ENCODE measurements at regions not wholly inside any gene's neighbourhood (a gene's known extent, or its start where the extent isn't known, plus 50 kb on each side); places are given as distances from the start of the nearest gene placed in this dataset.

DNA sequence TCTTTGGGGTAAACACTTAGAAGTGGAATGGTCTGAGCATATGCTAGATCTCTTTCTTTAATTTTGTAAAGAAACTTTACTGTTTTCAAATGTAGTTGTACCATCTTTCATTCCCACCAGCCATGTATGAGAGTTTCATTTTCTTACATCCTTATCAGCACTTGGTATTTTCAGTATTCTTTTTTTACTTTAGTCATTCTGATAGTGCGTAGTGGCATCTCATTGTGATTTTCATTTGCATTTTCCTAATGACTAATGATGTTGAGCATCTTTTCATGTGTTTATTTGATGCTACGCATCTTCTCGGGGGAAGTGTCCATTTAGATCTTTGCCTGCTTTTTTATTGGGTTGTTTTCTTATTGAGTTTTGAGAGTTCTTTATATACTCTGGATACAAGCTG, 71.3 kb upstream of the PRPS1 start:
- ATAC-seq: no peak
- intact Hi-C loops (cut with DNase I): no loop called here

DNA sequence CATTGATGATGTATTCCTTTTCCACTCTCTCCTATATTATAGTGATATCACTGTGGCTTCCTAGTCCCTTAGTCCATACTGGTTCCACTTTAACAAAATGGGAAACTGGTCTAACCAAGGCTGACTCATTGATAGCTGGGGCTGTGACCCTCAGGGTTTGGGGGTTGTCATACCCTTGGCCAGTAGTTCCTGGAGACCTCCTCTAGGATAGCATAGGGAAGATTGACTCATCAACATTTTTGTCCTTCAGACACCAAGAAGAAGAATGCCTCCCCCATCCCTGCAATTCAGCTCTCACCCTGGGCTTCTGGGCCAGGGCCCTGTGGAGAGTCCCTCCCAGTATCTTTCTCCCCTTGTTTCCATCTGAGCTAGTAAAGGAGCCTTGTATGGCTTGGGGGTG, 68.8 kb upstream of the PRPS1 start:
- no peak for DNase-seq (ENCODE audit: missing footprints)
- intact Hi-C loops (cut with DNase I): no loop called here
- ATAC-seq: no peak

More for the DNA sequence above, 71.3 kb upstream of the PRPS1 start:
- no peak for DNase-seq (ENCODE audit: missing footprints)

DNA sequence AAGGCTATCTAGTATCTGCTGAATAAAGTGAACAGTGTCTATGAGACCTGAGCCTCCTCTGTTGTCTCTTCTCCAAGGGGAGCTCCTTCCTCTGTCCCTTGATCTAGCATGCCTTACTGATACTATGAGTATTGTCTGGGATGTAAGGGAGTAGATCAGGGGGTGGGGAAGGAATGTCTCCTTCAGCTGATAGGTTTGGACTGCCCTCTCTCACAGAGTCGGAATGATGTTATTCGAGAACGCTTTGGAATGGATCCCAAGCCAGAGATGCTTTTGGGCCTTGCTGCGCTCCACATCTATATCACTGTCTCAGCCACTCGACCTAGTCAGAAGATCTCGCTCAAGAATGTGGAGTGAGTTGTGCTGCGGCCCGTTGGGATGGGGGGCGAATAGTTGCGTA, 68.3 kb upstream of the PRPS1 start:
- DNase-seq (ENCODE audit: missing footprints) (no peak), ATAC-seq (no peak)
- intact Hi-C loops (cut with DNase I): no loop called here

DNA sequence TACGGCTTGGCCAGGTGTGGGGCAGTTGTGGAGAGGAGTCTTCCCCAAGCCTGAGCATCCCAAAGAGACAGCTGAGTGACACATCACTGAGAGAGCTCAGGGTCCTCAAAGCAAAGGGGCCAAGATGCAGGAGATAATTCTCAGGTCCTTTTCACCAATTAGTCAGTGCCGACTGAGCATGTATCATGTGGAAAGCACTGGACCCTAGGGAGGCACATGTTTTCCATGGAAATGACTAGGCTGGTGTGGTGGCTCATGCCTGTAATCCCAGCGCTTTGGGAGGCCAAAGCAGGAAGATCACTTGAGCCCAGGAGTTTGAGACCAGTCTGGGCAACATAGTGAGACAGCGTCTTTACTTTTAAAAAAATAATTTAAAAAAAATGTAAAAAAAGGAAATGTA, 67.3 kb upstream of the PRPS1 start:
- no peak for ATAC-seq
- no peak for DNase-seq (ENCODE audit: missing footprints)
- intact Hi-C loops (cut with DNase I): no loop called here

DNA sequence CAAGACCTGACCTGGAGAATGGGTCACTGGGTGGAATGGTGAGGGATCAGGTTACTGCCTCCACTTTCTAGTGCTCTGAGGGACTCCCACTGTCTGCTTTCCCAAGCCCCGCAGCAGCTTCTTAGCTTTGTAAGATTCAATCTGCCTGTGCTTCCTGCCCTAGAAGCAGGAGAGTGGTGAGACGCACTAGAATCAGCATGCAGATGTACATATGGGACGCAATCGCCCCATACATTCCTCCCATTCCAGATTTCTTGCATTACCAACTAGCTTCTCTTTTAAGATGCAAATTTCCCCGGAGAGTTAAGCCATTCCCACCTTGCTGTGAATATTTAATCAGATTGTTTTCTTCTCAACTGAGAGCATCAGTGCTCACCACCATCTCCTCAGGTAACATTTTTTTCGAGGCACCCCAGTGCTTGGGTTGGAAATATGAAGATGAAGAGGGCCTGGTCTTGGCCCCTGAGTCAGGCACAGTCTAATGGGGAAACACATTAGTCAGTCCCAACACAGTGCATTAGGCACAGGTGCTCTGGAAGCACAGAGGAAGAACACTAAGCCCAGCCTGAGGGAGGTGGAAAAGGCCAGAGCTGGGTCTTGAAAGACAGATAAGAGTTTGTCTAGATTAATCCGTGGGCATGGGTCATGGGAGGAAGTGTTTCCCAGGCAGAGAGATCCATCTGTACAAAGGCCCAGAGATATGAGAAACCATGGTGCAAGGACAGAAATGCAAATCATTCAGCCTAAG, 66.7 kb upstream of the PRPS1 start:
- no peak for ATAC-seq
- intact Hi-C loops (cut with DNase I): no loop called here
- no peak for DNase-seq (ENCODE audit: missing footprints)

DNA sequence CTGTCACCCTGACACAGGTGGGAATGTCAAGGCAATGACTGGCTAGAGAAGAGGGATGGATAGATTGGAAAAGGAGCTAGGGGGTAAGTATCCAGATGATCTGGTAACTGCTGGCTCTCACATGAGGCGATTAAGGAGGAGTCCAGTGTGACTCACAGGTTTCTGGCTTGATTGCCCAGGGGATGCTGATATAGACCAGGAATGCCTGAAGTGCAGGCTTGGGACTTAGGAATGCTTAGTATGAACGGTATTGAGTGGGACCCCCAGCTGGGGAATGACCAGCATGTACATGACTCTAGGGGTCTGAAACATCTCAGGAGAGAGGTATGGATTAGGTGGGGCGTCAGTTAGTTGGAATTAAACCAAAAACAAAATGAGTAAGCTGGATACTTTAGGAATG, 65.8 kb upstream of the PRPS1 start:
- intact Hi-C loops (cut with DNase I): no loop called here
- ATAC-seq (no peak), DNase-seq (ENCODE audit: missing footprints) (no peak)

DNA sequence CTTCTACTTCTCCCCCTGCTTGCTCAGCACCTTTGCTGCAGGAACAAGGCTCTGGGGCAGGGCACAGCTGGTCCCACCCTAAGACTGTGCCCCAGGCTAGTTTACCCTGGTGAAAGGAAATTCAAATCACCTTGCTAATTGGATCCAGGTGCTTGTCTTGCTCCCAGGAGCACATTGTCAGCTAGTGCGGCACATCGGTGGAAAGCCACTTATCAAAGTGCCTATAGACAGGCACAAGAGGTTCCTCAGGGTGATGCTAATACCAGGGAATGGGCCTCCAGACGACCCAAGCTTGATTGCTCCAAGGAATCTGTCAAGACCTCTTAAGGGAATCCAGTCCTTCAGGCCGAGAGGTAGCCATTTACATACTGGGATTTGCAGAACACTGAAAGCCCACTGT, 64.5 kb upstream of the PRPS1 start:
- no peak for ATAC-seq
- intact Hi-C loops (cut with DNase I): no loop called here
- no peak for DNase-seq (ENCODE audit: missing footprints)

DNA sequence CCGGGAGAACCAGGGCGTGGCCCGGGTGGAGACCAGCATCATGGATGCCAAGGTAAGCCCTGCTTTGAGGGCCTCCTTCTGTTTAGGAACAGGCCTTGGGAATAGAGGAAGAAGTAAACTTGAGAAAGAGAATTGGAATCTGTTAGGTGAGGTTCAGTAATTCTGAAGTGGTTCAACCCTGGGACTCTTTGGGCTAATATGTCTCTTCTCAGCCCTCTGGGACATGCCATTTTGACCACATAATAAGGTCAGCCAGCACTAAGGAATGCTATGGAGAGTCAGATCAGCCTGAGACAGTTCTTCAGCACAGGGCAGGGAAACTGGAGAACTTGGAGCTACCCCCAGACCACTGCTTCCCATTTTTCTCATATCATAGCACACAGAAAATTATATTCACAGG, 63.3 kb upstream of the PRPS1 start:
- intact Hi-C loops (cut with DNase I): no loop called here
- DNase-seq (ENCODE audit: missing footprints): no peak
- no peak for ATAC-seq

DNA sequence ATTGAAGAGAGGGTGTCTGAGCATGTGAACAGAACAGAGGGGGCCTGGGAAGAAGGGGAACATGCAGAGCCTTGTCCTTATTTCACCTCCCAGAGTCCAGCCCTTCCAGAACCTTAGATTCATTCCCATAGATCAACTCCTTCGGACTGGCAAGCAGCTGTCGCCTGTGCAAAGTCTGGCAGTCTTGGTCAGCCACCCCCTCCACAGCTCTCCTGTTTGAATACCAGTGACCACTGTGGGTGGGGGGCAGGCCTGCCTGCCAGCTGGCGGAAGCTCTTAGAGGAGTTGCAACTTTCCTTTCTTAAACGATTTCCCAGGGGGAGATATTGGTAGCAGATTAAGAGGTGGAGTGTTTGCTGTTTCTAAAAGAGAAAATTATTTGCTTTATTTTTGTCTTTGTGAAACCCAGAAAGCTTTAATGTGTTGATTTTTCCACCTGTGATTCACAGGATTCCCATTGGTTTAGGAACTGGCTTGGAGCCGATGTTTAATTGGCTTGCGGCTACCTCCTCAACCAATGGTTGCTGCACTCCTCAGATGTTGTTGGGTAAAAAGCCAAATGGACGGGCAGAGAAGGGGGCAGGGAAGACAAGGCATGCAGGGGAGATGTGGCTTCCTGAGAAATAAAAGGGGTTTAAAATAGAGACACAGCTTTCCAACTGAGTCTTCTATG, 62.2 kb upstream of the PRPS1 start:
- intact Hi-C loops (cut with DNase I): no loop called here
- ATAC-seq (no peak), DNase-seq (ENCODE audit: missing footprints) (no peak)

DNA sequence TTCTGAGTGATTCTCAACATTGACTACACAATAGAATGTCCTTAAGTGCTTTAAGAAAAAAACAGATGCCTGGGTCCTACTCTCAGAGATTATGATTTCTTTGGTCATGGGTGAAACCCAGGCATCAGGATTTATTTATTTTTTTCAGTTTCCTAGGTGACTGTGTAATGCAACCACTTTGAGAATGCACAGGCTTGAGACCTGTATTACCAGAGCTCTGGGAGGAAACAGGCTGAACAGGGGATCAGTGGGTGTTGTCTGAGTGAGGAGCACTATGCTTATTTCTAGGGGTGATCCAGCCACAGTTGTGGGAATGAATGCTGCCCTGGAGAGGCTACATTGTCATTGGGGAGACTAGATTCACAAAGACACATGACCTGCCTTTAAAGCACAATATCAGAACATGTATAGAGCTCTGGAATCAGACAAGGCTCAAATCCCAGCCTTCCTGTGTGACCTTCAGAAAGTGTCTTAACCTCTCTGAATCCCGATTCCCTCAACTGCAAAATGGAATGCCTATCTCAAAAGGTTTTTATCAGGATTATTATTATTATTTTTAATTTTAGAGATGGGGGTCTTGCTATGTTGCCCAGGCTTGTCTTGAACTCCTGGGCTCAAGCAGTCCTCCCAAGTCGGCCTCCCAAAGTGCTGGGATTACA, 61.6 kb upstream of the PRPS1 start:
- intact Hi-C loops (cut with DNase I): no loop called here
- no peak for ATAC-seq

DNA sequence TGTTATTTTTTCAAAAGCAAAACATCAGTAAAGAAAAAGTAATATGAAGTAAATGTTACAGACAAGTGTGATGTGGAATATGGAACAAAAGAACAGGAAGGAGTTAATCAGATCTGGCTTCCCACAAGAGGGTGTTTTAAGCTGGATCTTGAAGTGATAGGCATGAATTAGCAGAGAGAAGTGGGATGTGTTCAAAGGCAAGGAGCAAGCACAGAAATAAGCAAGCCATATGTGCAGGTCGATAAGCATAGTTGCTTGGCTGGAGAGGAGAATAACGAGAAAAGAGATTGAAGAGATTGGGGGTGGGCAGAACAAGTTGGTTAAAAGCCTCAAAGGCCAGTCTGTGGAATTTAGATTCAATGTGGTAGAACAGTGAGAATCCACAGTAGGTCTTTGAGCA, 60.9 kb upstream of the PRPS1 start:
- ATAC-seq: no peak
- intact Hi-C loops (cut with DNase I): no loop called here
- DNase-seq (ENCODE audit: missing footprints): no peak

More for the DNA sequence above, 61.6 kb upstream of the PRPS1 start:
- DNase-seq (ENCODE audit: missing footprints): no peak

DNA sequence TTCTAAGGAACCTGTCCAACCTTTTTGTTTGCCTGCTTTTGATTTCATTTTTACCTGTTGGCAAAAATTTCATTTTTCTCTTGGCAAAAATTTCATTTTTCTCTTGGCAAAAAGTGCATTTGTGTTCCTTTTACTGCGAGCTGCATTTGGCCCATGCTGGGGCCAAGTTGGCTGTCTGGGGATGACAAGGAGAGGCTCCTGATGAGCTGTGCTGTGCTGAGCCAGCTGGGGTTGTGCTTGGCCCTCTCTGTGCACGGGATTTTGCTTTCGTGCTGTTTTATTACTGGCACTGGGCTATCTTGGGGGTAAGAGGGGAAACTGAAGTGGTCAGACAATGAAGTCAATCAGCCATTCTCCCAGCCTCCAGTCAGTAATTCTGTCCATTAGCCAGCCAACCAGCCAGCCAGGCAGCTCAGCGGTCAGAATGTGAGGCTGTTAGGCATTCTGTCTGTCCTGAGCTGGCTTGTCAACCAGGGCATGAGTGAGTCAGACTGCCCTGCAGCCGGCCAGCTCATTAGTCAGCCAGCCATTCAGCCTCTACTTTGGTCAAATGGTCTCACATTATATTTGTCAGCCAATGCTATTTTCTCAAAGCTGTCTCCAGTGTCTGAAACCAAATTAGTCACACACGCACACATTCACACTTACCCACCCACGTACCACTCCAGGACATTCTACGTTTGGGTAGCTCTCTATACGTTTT, 56.9 kb upstream of the PRPS1 start:
- ATAC-seq (no peak), DNase-seq (ENCODE audit: missing footprints) (no peak)
- intact Hi-C loops (cut with DNase I): no loop called here

DNA sequence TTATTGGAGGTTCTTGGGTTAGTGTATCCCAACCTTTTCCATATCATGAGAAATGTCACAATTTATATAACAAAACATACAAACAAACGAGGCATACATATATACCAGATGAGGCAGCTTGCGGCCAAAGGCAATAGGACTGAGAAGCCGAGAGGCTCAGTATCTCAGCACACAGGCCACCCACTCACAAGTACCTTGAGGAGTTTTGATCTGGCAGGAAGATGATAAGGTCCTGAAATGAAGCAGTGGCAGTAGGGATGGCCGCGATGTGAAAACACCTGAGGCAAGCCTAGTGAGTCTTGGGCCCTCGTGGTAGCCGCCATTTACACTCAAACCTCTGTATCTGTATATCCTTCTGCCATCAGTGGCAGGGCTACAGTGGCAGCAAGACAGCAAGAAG, 55.3 kb upstream of the PRPS1 start:
- no peak for DNase-seq (ENCODE audit: missing footprints)
- no peak for ATAC-seq
- intact Hi-C loops (cut with DNase I): no loop called here

DNA sequence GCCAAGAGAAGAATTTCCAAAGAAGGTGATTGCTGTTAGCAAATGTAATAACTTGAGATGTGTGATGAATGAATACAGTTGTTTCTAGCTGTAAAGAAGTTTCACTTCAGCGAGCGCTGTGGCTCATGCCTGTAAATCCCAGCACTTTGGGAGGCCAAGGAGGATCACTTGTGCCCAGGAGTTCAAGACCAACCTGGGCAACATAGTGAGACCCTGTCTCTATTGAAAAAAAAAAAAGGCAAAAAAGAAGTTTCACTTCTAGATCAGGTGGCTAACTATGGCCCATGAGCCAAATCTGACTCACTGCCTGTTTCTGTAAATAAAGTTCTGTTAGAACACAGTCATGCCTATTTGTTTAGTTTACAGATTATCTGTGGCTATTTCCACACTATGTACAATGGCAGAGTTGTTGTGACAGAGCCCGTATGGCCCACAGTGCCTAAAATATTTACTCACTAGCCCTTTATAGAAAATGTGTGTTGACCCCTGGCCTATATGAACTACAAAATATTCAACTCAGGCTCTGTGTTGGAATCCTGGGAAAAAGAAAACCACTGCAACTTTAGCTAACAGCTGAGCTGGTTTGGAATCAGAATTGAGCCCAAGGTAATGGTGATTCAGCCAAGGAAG, 54.1 kb upstream of the PRPS1 start:
- no peak for ATAC-seq
- no peak for DNase-seq (ENCODE audit: missing footprints)
- intact Hi-C loops (cut with DNase I): no loop called here

DNA sequence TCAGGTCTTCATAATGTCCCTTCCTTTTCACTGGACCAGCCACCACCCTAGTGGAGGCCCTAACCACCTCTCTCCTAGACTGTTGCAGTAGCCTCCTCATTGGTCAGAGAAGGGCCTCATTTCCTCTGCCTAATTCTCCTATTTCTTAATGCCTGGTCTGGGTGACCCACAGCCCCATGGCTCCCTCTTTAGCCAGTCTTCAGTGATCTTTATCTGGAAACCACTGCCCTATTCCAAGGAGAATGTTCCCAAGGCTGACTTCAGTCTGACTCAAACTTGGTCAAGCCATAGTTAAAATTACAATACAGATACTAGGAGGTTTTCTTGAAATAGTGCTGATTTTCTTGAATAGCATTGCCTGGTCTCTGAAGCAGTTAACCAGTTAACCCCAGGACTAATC, 53.6 kb upstream of the PRPS1 start:
- intact Hi-C loops (cut with DNase I): no loop called here
- ATAC-seq (no peak), DNase-seq (ENCODE audit: missing footprints) (no peak)

DNA sequence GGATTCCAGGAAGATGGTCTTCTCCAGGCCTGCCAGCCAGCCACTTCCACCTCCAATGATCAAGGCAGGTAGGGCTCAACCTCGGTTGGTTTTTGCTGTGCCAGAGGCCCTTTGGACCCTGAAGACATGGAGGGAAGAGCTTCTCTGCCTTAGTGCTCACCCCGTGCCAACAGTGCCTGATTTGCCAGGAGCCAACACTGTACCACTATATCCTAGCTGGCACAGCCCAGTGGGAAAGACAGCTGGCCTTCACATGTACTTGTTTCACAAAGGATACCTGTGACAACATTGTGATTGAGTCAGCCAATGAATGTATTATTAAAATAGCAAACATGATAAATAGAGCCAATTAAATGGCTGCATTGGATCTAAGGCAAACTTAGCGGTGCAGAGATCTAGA, 51.9 kb upstream of the PRPS1 start:
- ATAC-seq (no peak), DNase-seq (ENCODE audit: missing footprints) (no peak)
- intact Hi-C loops (cut with DNase I): no loop called here

DNA sequence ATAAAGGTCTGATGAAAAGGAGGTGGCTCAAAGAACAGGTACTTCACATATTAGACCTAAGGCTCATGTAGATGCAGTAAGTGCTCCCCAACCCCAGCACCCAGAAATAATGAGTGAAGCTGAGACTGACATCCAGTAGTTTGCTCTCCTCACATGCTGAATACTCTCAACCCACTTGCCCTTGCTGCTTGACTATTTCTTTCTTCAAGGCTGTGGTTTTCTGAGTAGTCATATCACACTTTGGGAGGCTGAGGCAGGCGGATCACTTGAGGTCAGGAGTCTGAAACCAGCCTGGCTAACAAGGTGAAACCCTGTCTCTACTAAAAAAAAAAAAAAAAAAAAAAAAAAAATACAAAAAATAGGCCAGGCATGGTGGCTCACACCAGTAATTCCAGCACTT, 51.5 kb upstream of the PRPS1 start:
- no peak for ATAC-seq
- no peak for DNase-seq (ENCODE audit: missing footprints)
- intact Hi-C loops (cut with DNase I): no loop called here

DNA sequence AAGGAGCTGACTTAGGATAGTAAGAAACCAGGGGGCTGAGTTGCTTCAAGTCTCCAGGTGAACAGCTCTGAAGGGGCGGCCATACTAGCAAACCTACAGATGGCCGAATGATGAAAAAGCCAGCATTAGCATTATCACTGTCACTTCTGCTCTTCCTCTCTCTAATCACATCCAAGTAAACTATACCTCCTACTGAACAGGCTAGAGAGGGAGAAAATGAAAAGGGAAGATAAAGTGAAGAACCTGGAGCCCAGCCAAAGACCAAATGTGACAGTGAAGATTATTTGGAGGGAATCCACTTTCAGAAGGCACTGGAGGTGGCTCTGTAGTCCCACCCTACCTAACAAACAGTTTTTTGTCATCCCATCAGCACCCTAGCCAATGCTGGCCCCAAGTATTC, 50.4 kb upstream of the PRPS1 start:
- no peak for ATAC-seq
- intact Hi-C loops (cut with DNase I): no loop called here
- no peak for DNase-seq (ENCODE audit: missing footprints)
